HCT116 (cell line): ENCODE measurements at regions not wholly inside any gene's neighbourhood (a gene's known extent, or its start where the extent isn't known, plus 50 kb on each side); places are given as distances from the start of the nearest gene placed in this dataset.

Experiments used
- ATAC-seq: fragments of 200-7000 bp; cut with Tn5 transposase; 2 replicates; pipeline ENCODE4 v1.9.1; 2020; ENCODE audit warnings: mild to moderate bottlenecking, moderate library complexity
- BruUV-seq: library from RNA; stranded (reverse); fragments of 400-500 nt; replicated peaks from 2 replicates; lab custom pipeline; 2021; lab: Mats Ljungman, UMichigan
- CTCF ChIA-PET: fragments of 300-600 bp; sonication (Branson Sonifier 250); formaldehyde crosslinking; loops from one replicate; lab custom pipeline; 2021; ENCODE audit warnings: antibody characterized with exemption; lab: Charles Lee
- POLR2A ChIA-PET: fragments of 300-600, 350-600 bp; sonication (Branson Sonifier 250); formaldehyde crosslinking; loops from one replicate; lab custom pipeline; 2021; ENCODE audit warnings: antibody characterized with exemption; lab: Charles Lee
- RAD21 ChIA-PET, 2 experiments: fragments of 300-600 bp; sonication (Branson Sonifier 250); formaldehyde crosslinking; loops; one replicate each; lab custom pipeline; 2023; ENCODE audit warnings: low total read pairs in 2 of 2; ENCODE audit not compliant: uncharacterized antibody in 2 of 2, unreplicated experiment in 2 of 2, low non-redundant PET in 1 of 2; lab: Charles Lee
- DNase-seq: peaks from one replicate; pipeline ENCODE4 v3.0.0-alpha.2; 2010; ENCODE audit warnings: low read depth, low spot score
- H2AFZ ChIP-seq: fragments of 200-600 bp; shearing (Covaris generic), sonication (generic); 2 replicates; pipeline ENCODE4 v1.6.1; 2017; ENCODE audit warnings: low read depth, mixed run types, mixed read lengths, antibody characterized with exemption, low read length; ENCODE audit not compliant: poor library complexity, severe bottlenecking
- H3K27ac ChIP-seq: 2 replicates; pipeline ENCODE4 v1.5.1; 2012; ENCODE audit warnings: low read depth, low read length
- H3K27me3 ChIP-seq: fragments of 200-600 bp; sonication (generic); 2 replicates; pipeline ENCODE4 v1.6.1; 2016; ENCODE audit warnings: mixed run types, low read length, mixed read lengths; ENCODE audit not compliant: insufficient read depth
- H3K36me3 ChIP-seq, 2 experiments: fragments of 200-500 bp in 1 of 2; fragments of 200-600 bp in 1 of 2; sonication (Bioruptor generic) in 1 of 2; sonication (generic) in 1 of 2; 2 replicates each; pipeline versions ENCODE4 v1.5.1 to v1.6.1; 2014 to 2016; ENCODE audit warnings: low read length in 2 of 2, inconsistent platforms in 1 of 2, mixed read lengths in 1 of 2, mixed run types in 1 of 2; ENCODE audit not compliant: insufficient read depth in 2 of 2, control insufficient read depth in 1 of 2
- H3K4me1 ChIP-seq, 2 experiments: fragments of 200-600 bp in 1 of 2; sonication (generic) in 1 of 2; 2 replicates each; pipeline versions ENCODE4 v1.5.1 to v1.6.1; 2012 to 2017; ENCODE audit warnings: low read length in 2 of 2, inconsistent platforms in 1 of 2, mild to moderate bottlenecking in 1 of 2, mixed read lengths in 1 of 2, mixed run types in 1 of 2, moderate library complexity in 1 of 2; ENCODE audit not compliant: insufficient read depth in 2 of 2, control insufficient read depth in 1 of 2
- H3K4me2 ChIP-seq: fragments of 200-600 bp; sonication (generic); 2 replicates; pipeline ENCODE4 v1.6.1; 2017; ENCODE audit warnings: mixed run types, low read length, mixed read lengths
- H3K4me3 ChIP-seq, 2 experiments: fragments of 200-600 bp in 1 of 2; sonication (generic) in 1 of 2; replicated peaks in 1 of 2; 2 replicates each; pipeline ENCODE4 v1.5.1; 2011 to 2016; ENCODE audit warnings: low read length in 2 of 2, control low read depth in 1 of 2, low read depth in 1 of 2, mild to moderate bottlenecking in 1 of 2, mixed read lengths in 1 of 2, mixed run types in 1 of 2
- H3K79me2 ChIP-seq: fragments of 200-600 bp; sonication (generic); 2 replicates; pipeline ENCODE4 v1.6.1; 2017; ENCODE audit warnings: mild to moderate bottlenecking, mixed run types, low read length, moderate library complexity, mixed read lengths; ENCODE audit not compliant: insufficient read depth
- H3K9ac ChIP-seq: fragments of 200-600 bp; sonication (generic); 2 replicates; pipeline ENCODE4 v1.6.1; 2016; ENCODE audit warnings: low read length, mixed read lengths
- H3K9me2 ChIP-seq: fragments of 200-600 bp; sonication (generic), shearing (Covaris generic); 2 replicates; pipeline ENCODE4 v1.6.1; 2017; ENCODE audit warnings: mixed run types, mild to moderate bottlenecking, moderate library complexity; ENCODE audit not compliant: insufficient read depth
- H3K9me3 ChIP-seq, 2 experiments: fragments of 200-500 bp in 1 of 2; fragments of 200-600 bp in 1 of 2; sonication (Bioruptor generic) in 1 of 2; sonication (generic) in 1 of 2; 2 replicates each; pipeline ENCODE4 v1.6.1; 2014 to 2017; ENCODE audit warnings: low read length in 2 of 2, mixed read lengths in 2 of 2, inconsistent platforms in 1 of 2, low read depth in 1 of 2, mild to moderate bottlenecking in 1 of 2, mixed run types in 1 of 2, moderate library complexity in 1 of 2; ENCODE audit not compliant: control insufficient read depth in 1 of 2, insufficient read depth in 1 of 2
- H4K20me1 ChIP-seq: fragments of 200-600 bp; sonication (generic), shearing (Covaris generic); 2 replicates; pipeline ENCODE4 v1.6.1; 2017; ENCODE audit warnings: mixed run types, mild to moderate bottlenecking, moderate library complexity; ENCODE audit not compliant: insufficient read depth
- CBX3 ChIP-seq: IDR thresholded peaks from 2 replicates; pipeline ENCODE4 v1.6.1; 2012; ENCODE audit warnings: low read depth
- EGR1 ChIP-seq: IDR thresholded peaks from 2 replicates; pipeline ENCODE4 v1.6.1; 2012; ENCODE audit warnings: low read depth
- ELF1 ChIP-seq: IDR thresholded peaks from 2 replicates; pipeline ENCODE4 v1.6.1; 2012; ENCODE audit warnings: low read depth, borderline replicate concordance
- EZH2 ChIP-seq: fragments of 200-600 bp; sonication (generic); IDR thresholded peaks from 2 replicates; pipeline ENCODE4 v1.6.1; 2017; ENCODE audit warnings: antibody characterized with exemption, mixed run types
- EZH2phosphoT487 ChIP-seq: fragments of 200-600 bp; IDR thresholded peaks from 2 replicates; pipeline ENCODE4 v1.6.1; 2018; ENCODE audit warnings: antibody characterized with exemption, borderline replicate concordance
- FOSL1 ChIP-seq: IDR thresholded peaks from 2 replicates; pipeline ENCODE4 v1.6.1; 2012; ENCODE audit warnings: low read depth
- JUND ChIP-seq: IDR thresholded peaks from 2 replicates; pipeline ENCODE4 v1.6.1; 2012
- RAD21 ChIP-seq: IDR thresholded peaks from 2 replicates; pipeline ENCODE4 v1.6.1; 2012; ENCODE audit warnings: low read depth, mild to moderate bottlenecking
- SRF ChIP-seq: IDR thresholded peaks from 2 replicates; pipeline ENCODE4 v1.6.1; 2012; ENCODE audit warnings: low read depth
- TCF7L2 ChIP-seq: IDR thresholded peaks from 2 replicates; pipeline ENCODE4 v1.7.0; 2011; ENCODE audit warnings: borderline replicate concordance, inconsistent platforms; ENCODE audit not compliant: insufficient read depth, insufficient read length; ENCODE audit errors: extremely low read depth
- ZFX ChIP-seq: fragments of 450-650 bp; IDR thresholded peaks from 2 replicates; pipeline ENCODE4 v1.6.1; 2017
- ZNF274 ChIP-seq: fragments of 200-500 bp; sonication (Bioruptor generic); IDR thresholded peaks from 2 replicates; pipeline ENCODE4 v1.6.1; 2014; ENCODE audit warnings: mild to moderate bottlenecking, low read depth, low read length, inconsistent platforms
- intact Hi-C: fragments of 100-400 bp; cut with micrococcal nuclease; formaldehyde crosslinking; loops from 2 replicates; pipeline ENCODE4 v1.10.0; 2022
- TF ChIP-seq, protein P1 (sequence below): IDR thresholded peaks from 2 replicates; pipeline ENCODE4 v1.6.1; 2011; ENCODE audit warnings: mild to moderate bottlenecking, low read length, moderate library complexity; ENCODE audit not compliant: insufficient replicate concordance; ENCODE audit errors: extremely low read depth
- TF ChIP-seq, protein P2 (sequence below): IDR thresholded peaks from 2 replicates; pipeline ENCODE4 v1.6.1; 2012; ENCODE audit warnings: low read depth
- TF ChIP-seq, protein P3 (sequence below): IDR thresholded peaks from 2 replicates; pipeline ENCODE4 v1.6.1; 2012

DNA sequence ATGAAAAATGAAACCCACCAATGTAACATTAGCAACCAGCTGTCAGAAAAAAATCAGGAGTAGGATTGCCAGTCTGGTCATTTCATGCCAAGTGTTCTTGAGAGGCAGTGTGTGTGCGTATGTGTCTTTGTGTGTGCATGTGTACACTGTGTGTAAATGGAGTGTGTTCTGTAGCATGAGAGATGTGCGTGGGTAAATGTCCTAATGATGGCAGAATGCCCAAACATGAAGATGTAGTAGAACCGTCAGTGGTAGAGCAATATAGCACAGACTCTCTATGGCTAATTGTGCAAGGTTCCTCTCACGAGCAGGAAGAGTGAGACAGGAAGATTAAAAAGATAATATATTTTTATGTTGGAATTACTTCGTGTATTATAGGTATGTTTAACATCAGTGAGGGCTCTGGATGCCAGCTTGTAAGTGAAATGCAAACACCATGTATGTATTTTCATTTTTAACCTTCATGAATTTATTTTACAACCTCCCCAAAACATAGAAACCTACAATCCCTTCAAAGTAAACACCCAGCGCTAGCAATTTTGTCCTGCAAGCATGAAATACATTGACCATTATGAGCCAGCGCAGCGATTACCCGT lies 1038.7 kb downstream of the IGSF11 start:
- H3K4me3 ChIP-seq = no peak overlapping the region
- TF ChIP-seq, protein P1, sequence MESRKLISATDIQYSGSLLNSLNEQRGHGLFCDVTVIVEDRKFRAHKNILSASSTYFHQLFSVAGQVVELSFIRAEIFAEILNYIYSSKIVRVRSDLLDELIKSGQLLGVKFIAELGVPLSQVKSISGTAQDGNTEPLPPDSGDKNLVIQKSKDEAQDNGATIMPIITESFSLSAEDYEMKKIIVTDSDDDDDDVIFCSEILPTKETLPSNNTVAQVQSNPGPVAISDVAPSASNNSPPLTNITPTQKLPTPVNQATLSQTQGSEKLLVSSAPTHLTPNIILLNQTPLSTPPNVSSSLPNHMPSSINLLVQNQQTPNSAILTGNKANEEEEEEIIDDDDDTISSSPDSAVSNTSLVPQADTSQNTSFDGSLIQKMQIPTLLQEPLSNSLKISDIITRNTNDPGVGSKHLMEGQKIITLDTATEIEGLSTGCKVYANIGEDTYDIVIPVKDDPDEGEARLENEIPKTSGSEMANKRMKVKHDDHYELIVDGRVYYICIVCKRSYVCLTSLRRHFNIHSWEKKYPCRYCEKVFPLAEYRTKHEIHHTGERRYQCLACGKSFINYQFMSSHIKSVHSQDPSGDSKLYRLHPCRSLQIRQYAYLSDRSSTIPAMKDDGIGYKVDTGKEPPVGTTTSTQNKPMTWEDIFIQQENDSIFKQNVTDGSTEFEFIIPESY = no peak
- TF ChIP-seq, protein P2, sequence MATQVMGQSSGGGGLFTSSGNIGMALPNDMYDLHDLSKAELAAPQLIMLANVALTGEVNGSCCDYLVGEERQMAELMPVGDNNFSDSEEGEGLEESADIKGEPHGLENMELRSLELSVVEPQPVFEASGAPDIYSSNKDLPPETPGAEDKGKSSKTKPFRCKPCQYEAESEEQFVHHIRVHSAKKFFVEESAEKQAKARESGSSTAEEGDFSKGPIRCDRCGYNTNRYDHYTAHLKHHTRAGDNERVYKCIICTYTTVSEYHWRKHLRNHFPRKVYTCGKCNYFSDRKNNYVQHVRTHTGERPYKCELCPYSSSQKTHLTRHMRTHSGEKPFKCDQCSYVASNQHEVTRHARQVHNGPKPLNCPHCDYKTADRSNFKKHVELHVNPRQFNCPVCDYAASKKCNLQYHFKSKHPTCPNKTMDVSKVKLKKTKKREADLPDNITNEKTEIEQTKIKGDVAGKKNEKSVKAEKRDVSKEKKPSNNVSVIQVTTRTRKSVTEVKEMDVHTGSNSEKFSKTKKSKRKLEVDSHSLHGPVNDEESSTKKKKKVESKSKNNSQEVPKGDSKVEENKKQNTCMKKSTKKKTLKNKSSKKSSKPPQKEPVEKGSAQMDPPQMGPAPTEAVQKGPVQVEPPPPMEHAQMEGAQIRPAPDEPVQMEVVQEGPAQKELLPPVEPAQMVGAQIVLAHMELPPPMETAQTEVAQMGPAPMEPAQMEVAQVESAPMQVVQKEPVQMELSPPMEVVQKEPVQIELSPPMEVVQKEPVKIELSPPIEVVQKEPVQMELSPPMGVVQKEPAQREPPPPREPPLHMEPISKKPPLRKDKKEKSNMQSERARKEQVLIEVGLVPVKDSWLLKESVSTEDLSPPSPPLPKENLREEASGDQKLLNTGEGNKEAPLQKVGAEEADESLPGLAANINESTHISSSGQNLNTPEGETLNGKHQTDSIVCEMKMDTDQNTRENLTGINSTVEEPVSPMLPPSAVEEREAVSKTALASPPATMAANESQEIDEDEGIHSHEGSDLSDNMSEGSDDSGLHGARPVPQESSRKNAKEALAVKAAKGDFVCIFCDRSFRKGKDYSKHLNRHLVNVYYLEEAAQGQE = no peak
- TF ChIP-seq CBX3 = no peak
- TF ChIP-seq, protein P3, sequence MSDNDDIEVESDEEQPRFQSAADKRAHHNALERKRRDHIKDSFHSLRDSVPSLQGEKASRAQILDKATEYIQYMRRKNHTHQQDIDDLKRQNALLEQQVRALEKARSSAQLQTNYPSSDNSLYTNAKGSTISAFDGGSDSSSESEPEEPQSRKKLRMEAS = no peak
- TF ChIP-seq SRF = no peak
- no peak for TF ChIP-seq RAD21
- TF ChIP-seq TCF7L2 = no peak
- no peak for TF ChIP-seq FOSL1
- no peak for TF ChIP-seq JUND
- TF ChIP-seq EGR1 = no peak
- TF ChIP-seq ELF1 = no peak
- TF ChIP-seq EZH2 = no peak
- TF ChIP-seq EZH2phosphoT487 = no peak
- no peak for TF ChIP-seq ZFX
- TF ChIP-seq ZNF274 = no peak
- no peaks in the 10 kb centered on the region for H3K9me2 ChIP-seq
- H3K9ac ChIP-seq = no peak overlapping the region
- H3K36me3 ChIP-seq = no peaks in the 10 kb centered on the region
- ChIA-PET RAD21 (no interaction called here), POLR2A (no interaction called here), CTCF (no interaction called here)
- no TSS peak for BruUV-seq
- no peak for DNase-seq
- peaks cover 4% of the 10 kb centered on the region for H3K27me3 ChIP-seq
- H3K27ac ChIP-seq = no peak overlapping the region
- no peak for ATAC-seq
- no peak overlapping the region for H2AFZ ChIP-seq
- no peaks in the 10 kb centered on the region for H3K9me3 ChIP-seq
- no peaks in the 10 kb centered on the region for H4K20me1 ChIP-seq
- intact Hi-C loops = loop anchor here (5.0 kb wide), 1 partner anchor 631 kb away; no protein-coding TSS in a partner anchor
- no peak overlapping the region for H3K4me2 ChIP-seq
- H3K4me1 ChIP-seq = no peaks in the 10 kb centered on the region
- H3K79me2 ChIP-seq = no peaks in the 10 kb centered on the region
